Kidney (tissue), 13 donors: ENCODE measurements at regions not wholly inside any gene's neighbourhood (a gene's known extent, or its start where the extent isn't known, plus 50 kb on each side); places are given as distances from the start of the nearest gene placed in this dataset.

ENCODE experiments used
- DNase-seq, 5 donors: peaks; one replicate each; pipeline ENCODE4 v3.0.0-alpha.2; 2013 to 2020
- FAIRE-seq: peaks from 2 replicates; lab custom pipeline; 2012; peaks lifted over from hg19 to GRCh38; lab: Jason Lieb, UNC
- H3K27ac ChIP-seq, 2 donors: one replicate each; pipeline ENCODE4 v1.7.0; 2013; ENCODE audit warnings: low read depth in 2 of 2, low read length in 2 of 2, inconsistent platforms in 1 of 2
- H3K27me3 ChIP-seq: one replicate; pipeline ENCODE4 v1.7.1; 2013; ENCODE audit warnings: low read length, inconsistent platforms; ENCODE audit not compliant: control insufficient read depth, insufficient read depth
- H3K36me3 ChIP-seq, 3 donors: one replicate each; pipeline versions ENCODE4 v1.7.0 to v1.7.1; 2013; ENCODE audit warnings: low read length in 3 of 3, control low read depth in 1 of 3, inconsistent platforms in 1 of 3; ENCODE audit not compliant: insufficient read depth in 3 of 3, control insufficient read depth in 2 of 3
- H3K4me1 ChIP-seq, 3 donors: one replicate each; pipeline versions ENCODE4 v1.7.0 to v1.7.1; 2013; ENCODE audit warnings: low read length in 3 of 3, inconsistent platforms in 1 of 3, low read depth in 1 of 3; ENCODE audit not compliant: control insufficient read depth in 2 of 3, insufficient read depth in 2 of 3
- H3K4me3 ChIP-seq, 3 donors: one replicate each; pipeline versions ENCODE4 v1.7.0 to v1.8.1; 2013; ENCODE audit warnings: low read length in 3 of 3, control low read depth in 1 of 3, inconsistent platforms in 1 of 3
- H3K9ac ChIP-seq, 3 donors: one replicate each; pipeline versions ENCODE4 v1.7.0 to v1.7.1; 2013; ENCODE audit warnings: low read length in 3 of 3, control low read depth in 1 of 3, inconsistent platforms in 1 of 3
- H3K9me3 ChIP-seq, 3 donors: one replicate each; pipeline versions ENCODE4 v1.7.0 to v1.7.1; 2013; ENCODE audit warnings: low read length in 3 of 3, control low read depth in 1 of 3, inconsistent platforms in 1 of 3; ENCODE audit not compliant: control insufficient read depth in 2 of 3, insufficient read depth in 1 of 3
- intact Hi-C: fragments of 100-400 bp; cut with DNase I; formaldehyde crosslinking; loops from one replicate; pipeline ENCODE4 v1.11.1; 2022
- TF ChIP-seq, protein P1 (sequence below): IDR thresholded peaks from 3 replicates; pipeline ENCODE4 v1.5.1; 2012; ENCODE audit warnings: mild to moderate bottlenecking, moderate library complexity, borderline replicate concordance; ENCODE audit not compliant: insufficient read depth; ENCODE audit errors: extremely low read depth
- donor health status: control.
- donor health status: control.
- donor health status: control.
- donor health status: control.
- donor health status: control.
- donor health status: DM: yes; HTN: yes; CAD: no.
- donor health status: Normal renal cell carcinoma (clear cell type).

DNA sequence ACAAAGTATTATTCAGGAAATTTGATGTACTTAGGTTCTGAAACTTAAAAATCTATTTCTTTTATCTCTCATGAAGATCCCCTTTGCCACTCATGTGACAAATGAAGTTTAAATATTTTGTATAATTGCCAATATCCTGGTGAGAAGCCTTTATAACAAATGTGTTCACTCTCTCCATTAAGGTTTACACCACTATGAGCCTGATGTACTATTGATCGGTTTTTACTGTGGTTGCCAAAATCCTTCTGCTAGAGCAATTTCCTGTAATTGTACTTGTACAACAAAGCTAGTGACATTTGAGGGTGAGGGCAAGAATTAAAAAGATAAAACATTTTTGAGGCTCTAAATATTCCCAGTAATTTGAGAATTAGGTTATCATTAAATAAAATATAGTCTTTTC is 222.3 kb upstream of the CDH19 start:
- Histone ChIP-seq H3K9me3 (no peaks in the 10 kb centered on the region), H3K4me3 (no peak overlapping the region), H3K27me3 (no peaks in the 10 kb centered on the region), H3K36me3 (no peaks in the 10 kb centered on the region), H3K9ac (no peak overlapping the region), H3K27ac (no peak overlapping the region), H3K4me1 (no peaks in the 10 kb centered on the region)
- intact Hi-C loops = no loop called here
- FAIRE-seq (no peak), DNase-seq (no peak)
- TF ChIP-seq, protein P1, sequence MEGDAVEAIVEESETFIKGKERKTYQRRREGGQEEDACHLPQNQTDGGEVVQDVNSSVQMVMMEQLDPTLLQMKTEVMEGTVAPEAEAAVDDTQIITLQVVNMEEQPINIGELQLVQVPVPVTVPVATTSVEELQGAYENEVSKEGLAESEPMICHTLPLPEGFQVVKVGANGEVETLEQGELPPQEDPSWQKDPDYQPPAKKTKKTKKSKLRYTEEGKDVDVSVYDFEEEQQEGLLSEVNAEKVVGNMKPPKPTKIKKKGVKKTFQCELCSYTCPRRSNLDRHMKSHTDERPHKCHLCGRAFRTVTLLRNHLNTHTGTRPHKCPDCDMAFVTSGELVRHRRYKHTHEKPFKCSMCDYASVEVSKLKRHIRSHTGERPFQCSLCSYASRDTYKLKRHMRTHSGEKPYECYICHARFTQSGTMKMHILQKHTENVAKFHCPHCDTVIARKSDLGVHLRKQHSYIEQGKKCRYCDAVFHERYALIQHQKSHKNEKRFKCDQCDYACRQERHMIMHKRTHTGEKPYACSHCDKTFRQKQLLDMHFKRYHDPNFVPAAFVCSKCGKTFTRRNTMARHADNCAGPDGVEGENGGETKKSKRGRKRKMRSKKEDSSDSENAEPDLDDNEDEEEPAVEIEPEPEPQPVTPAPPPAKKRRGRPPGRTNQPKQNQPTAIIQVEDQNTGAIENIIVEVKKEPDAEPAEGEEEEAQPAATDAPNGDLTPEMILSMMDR = no peak

DNA sequence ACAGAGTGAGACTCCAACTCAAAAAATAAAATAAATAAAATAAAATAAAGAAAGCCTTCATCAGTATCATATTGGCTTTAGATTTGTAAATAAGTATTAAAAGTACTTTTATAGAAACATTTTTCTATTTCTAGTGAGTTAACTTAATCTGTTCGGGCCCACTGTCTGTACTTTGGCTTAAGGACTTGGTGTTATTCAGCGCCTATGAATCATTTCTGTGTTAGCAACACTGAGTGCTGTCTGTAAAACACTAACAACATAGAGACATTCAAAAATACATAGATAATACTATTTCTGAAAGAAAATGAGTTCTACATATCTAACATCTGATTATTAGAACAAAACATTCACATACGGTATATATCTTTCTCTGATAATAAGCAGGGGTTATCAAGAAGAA is 221.5 kb upstream of the CDH19 start:
- no peak overlapping the region for H3K27ac ChIP-seq
- H3K4me3 ChIP-seq = no peak overlapping the region
- intact Hi-C loops = no loop called here
- TF ChIP-seq, protein P1 = no peak
- no peaks in the 10 kb centered on the region for H3K4me1 ChIP-seq
- FAIRE-seq (no peak), DNase-seq (no peak)
- H3K9ac ChIP-seq = no peak overlapping the region
- H3K27me3 ChIP-seq = no peaks in the 10 kb centered on the region
- no peaks in the 10 kb centered on the region for H3K36me3 ChIP-seq
- H3K9me3 ChIP-seq = no peaks in the 10 kb centered on the region

DNA sequence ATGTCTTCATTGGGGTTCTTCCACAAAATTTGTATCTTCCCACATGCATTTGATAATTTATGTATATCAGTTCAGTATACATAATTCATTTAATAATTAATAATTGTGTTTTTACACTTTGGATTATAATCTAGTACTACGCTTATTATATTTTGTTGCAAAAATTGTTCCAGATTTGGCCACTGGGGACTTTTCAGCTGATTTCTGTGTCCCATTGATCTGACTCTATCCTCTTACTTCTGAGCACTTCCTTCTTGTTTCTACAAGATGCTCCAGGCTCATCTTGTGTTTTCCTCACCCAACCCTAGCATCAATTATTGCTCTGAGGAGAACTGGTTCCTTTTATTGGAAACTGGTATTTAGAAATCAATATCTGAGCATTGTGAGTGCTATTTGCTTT is 215.3 kb upstream of the CDH19 start:
- no peak overlapping the region for H3K27ac ChIP-seq
- no peak for DNase-seq
- H3K4me3 ChIP-seq = no peak overlapping the region
- no peaks in the 10 kb centered on the region for H3K27me3 ChIP-seq
- no peaks in the 10 kb centered on the region for H3K9me3 ChIP-seq
- no peaks in the 10 kb centered on the region for H3K36me3 ChIP-seq
- TF ChIP-seq, protein P1 = no peak
- no peak overlapping the region for H3K9ac ChIP-seq
- intact Hi-C loops = no loop called here
- FAIRE-seq = no peak
- H3K4me1 ChIP-seq = no peaks in the 10 kb centered on the region

DNA sequence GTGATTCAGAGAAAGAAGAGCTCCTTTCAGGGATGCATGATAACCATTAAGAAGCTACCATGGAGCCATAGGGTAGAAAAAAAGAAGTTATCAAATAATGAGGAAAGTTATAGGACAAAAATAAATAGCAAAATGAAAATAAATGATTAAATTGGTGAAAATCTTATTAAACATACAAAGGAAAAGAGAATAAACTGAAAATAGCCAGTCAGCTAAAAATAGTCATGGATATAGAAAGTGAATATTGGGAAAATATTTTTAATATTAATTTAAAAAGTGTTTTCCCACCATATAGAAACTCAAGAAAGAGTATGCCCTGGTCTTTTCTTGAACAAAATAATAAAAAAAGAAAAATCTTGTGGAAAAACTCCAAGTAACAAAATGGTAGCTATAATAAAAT is 209.2 kb upstream of the CDH19 start:
- Histone ChIP-seq H3K9me3 (no peaks in the 10 kb centered on the region), H3K36me3 (no peaks in the 10 kb centered on the region), H3K4me1 (no peaks in the 10 kb centered on the region), H3K27ac (no peak overlapping the region), H3K9ac (no peak overlapping the region), H3K27me3 (no peaks in the 10 kb centered on the region), H3K4me3 (no peak overlapping the region)
- DNase-seq (no peak), FAIRE-seq (no peak)
- intact Hi-C loops = no loop called here
- TF ChIP-seq, protein P1 = no peak
